Mammary epithelial cell (primary cell): ENCODE measurements at regions not wholly inside any gene's neighbourhood (a gene's known extent, or its start where the extent isn't known, plus 50 kb on each side); places are given as distances from the start of the nearest gene placed in this dataset.

ENCODE experiments used
- CTCF ChIP-seq, 2 donors: IDR thresholded peaks in 1 of 2; conservative IDR thresholded peaks in 1 of 2; 2 replicates each; pipeline ENCODE4 v1.5.1; 2011 to 2012; ENCODE audit warnings: inconsistent platforms in 2 of 2, low read length in 2 of 2, mild to moderate bottlenecking in 2 of 2, control low read depth in 1 of 2, low read depth in 1 of 2; ENCODE audit not compliant: insufficient read depth in 1 of 2; ENCODE audit errors: extremely low read depth in 1 of 2
- EZH2 ChIP-seq: IDR thresholded peaks from 2 replicates; pipeline ENCODE4 v1.6.1; 2012; ENCODE audit warnings: low read length, inconsistent platforms, borderline replicate concordance

- TF ChIP-seq EZH2, result no peak
- TF ChIP-seq CTCF (conservative IDR thresholded peaks at IDR 0.05 in 1 of 2, IDR thresholded peaks at IDR 0.05 in 1 of 2; ENCODE audit: extremely low read depth in 1 of 2, insufficient read depth in 1 of 2, low read depth in 1 of 2, low read length in 2 of 2), result no peak
Measured at GRCh38 chr18:51727780-51728179, 530.3 kb upstream of the MEX3C start.
